BE2C (cell line): ENCODE measurements at regions not wholly inside any gene's neighbourhood (a gene's known extent, or its start where the extent isn't known, plus 50 kb on each side); places are given as distances from the start of the nearest gene placed in this dataset.

Experiments
- DNase-seq: peaks from one replicate; pipeline ENCODE4 v3.0.0-alpha.2; 2020
- H3K27me3 ChIP-seq: fragments of 250-450 bp; sonication (Bioruptor Pico); 2 replicates; pipeline ENCODE4 v1.5.1; 2020; ENCODE audit warnings: mild to moderate bottlenecking
- H3K36me3 ChIP-seq: fragments of 250-450 bp; sonication (Bioruptor Pico); 2 replicates; pipeline ENCODE4 v1.5.1; 2020; ENCODE audit warnings: mild to moderate bottlenecking
- H3K4me1 ChIP-seq: fragments of 250-450 bp; sonication (Bioruptor Pico); 2 replicates; pipeline ENCODE4 v1.5.1; 2020
- H3K4me3 ChIP-seq: 2 replicates; pipeline ENCODE4 v1.5.1; 2011; ENCODE audit warnings: low read depth, low read length
- H3K9me3 ChIP-seq: fragments of 250-450 bp; sonication (Bioruptor Pico); 2 replicates; pipeline ENCODE4 v1.5.1; 2020
- CTCF ChIP-seq: IDR thresholded peaks from 2 replicates; pipeline ENCODE4 v1.5.1; 2012; ENCODE audit warnings: mild to moderate bottlenecking, low read depth, low read length

GRCh38 chr5:51082741-51083140, 300.5 kb upstream of the ISL1 start:
- Histone ChIP-seq H3K36me3 (no peaks in the 10 kb centered on the region), H3K4me3 (no peak overlapping the region), H3K27me3 (no peaks in the 10 kb centered on the region), H3K9me3 (no peaks in the 10 kb centered on the region), H3K4me1 (no peaks in the 10 kb centered on the region)
- TF ChIP-seq CTCF: no peak
- no peak for DNase-seq

GRCh38 chr5:51091816-51092215, 291.4 kb upstream of the ISL1 start:
- DNase-seq: no peak
- no peak for TF ChIP-seq CTCF
- no peaks in the 10 kb centered on the region for H3K36me3 ChIP-seq
- no peaks in the 10 kb centered on the region for H3K9me3 ChIP-seq
- no peaks in the 10 kb centered on the region for H3K4me1 ChIP-seq
- no peaks in the 10 kb centered on the region for H3K27me3 ChIP-seq
- no peak overlapping the region for H3K4me3 ChIP-seq

GRCh38 chr5:51095486-51095885, 287.8 kb upstream of the ISL1 start:
- no peaks in the 10 kb centered on the region for H3K27me3 ChIP-seq
- DNase-seq: no peak
- no peaks in the 10 kb centered on the region for H3K9me3 ChIP-seq
- TF ChIP-seq CTCF: no peak
- no peaks in the 10 kb centered on the region for H3K4me1 ChIP-seq
- no peaks in the 10 kb centered on the region for H3K36me3 ChIP-seq
- no peak overlapping the region for H3K4me3 ChIP-seq

GRCh38 chr5:51096859-51097258, 286.4 kb upstream of the ISL1 start:
- DNase-seq: no peak

GRCh38 chr5:51099173-51099853, 283.9 kb upstream of the ISL1 start:
- Histone ChIP-seq H3K4me1 (no peaks in the 10 kb centered on the region), H3K4me3 (no peak overlapping the region), H3K27me3 (no peaks in the 10 kb centered on the region), H3K36me3 (no peaks in the 10 kb centered on the region), H3K9me3 (no peaks in the 10 kb centered on the region)
- DNase-seq: no peak
- TF ChIP-seq CTCF: no peak

More at GRCh38 chr5:51096859-51097258, 286.4 kb upstream of the ISL1 start:
- H3K27me3 ChIP-seq: no peaks in the 10 kb centered on the region
- no peak for TF ChIP-seq CTCF
- H3K36me3 ChIP-seq: no peaks in the 10 kb centered on the region
- no peaks in the 10 kb centered on the region for H3K4me1 ChIP-seq
- H3K4me3 ChIP-seq: no peak overlapping the region
- no peaks in the 10 kb centered on the region for H3K9me3 ChIP-seq

GRCh38 chr5:51104556-51104955, 278.7 kb upstream of the ISL1 start:
- no peaks in the 10 kb centered on the region for H3K9me3 ChIP-seq
- no peak overlapping the region for H3K4me3 ChIP-seq
- no peaks in the 10 kb centered on the region for H3K4me1 ChIP-seq
- H3K27me3 ChIP-seq: no peaks in the 10 kb centered on the region
- no peak for TF ChIP-seq CTCF
- no peaks in the 10 kb centered on the region for H3K36me3 ChIP-seq
- DNase-seq: no peak
